Occipital lobe (tissue), 1 donor: ENCODE measurements at regions not wholly inside any gene's neighbourhood (a gene's known extent, or its start where the extent isn't known, plus 50 kb on each side); places are given as distances from the start of the nearest gene placed in this dataset.

Experiments
- DNase-seq: peaks from one replicate; lab custom pipeline; 2025; lab: John Stamatoyannopoulos, UW

- no peak for DNase-seq
Observed at GRCh38 chr3:124398594-124398993, 331.7 kb upstream of the UMPS start.

- no peak for DNase-seq
Observed at GRCh38 chr3:124401843-124402242, 328.4 kb upstream of the UMPS start.

GRCh38 chr3:124402791-124403190 lies 327.5 kb upstream of the UMPS start:
- no peak for DNase-seq

- no peak for DNase-seq
Observed at GRCh38 chr3:124404621-124405020, 325.6 kb upstream of the UMPS start.

- no peak for DNase-seq
Observed at GRCh38 chr3:124407260-124407659, 323.0 kb upstream of the UMPS start.

GRCh38 chr3:124409650-124410275 lies 320.5 kb upstream of the UMPS start:
- no peak for DNase-seq

- no peak for DNase-seq
Observed at GRCh38 chr3:124410471-124410870, 319.8 kb upstream of the UMPS start.

GRCh38 chr3:124411728-124412127 lies 318.5 kb upstream of the UMPS start:
- DNase-seq, result no peak

- no peak for DNase-seq
Observed at GRCh38 chr3:124412644-124413043, 317.6 kb upstream of the UMPS start.

GRCh38 chr3:124413393-124413792 lies 316.9 kb upstream of the UMPS start:
- DNase-seq, result no peak

GRCh38 chr3:124413989-124414598 lies 316.2 kb upstream of the UMPS start:
- no peak for DNase-seq

- DNase-seq, result no peak
Observed at GRCh38 chr3:124415446-124415960, 314.7 kb upstream of the UMPS start.

- no peak for DNase-seq
Observed at GRCh38 chr3:124419303-124419702, 310.9 kb upstream of the UMPS start.

GRCh38 chr3:124420392-124420791 lies 309.9 kb upstream of the UMPS start:
- no peak for DNase-seq

GRCh38 chr3:124422805-124423204 lies 307.4 kb upstream of the UMPS start:
- no peak for DNase-seq

GRCh38 chr3:124424396-124424795 lies 305.9 kb upstream of the UMPS start:
- DNase-seq, result no peak

- DNase-seq, result no peak
Observed at GRCh38 chr3:124425972-124426371, 304.3 kb upstream of the UMPS start.

GRCh38 chr3:124428372-124429128 lies 301.7 kb upstream of the UMPS start:
- no peak for DNase-seq

- DNase-seq, result no peak
Observed at GRCh38 chr3:124429129-124429815, 301.0 kb upstream of the UMPS start.

GRCh38 chr3:124431331-124431994 lies 298.8 kb upstream of the UMPS start:
- no peak for DNase-seq

GRCh38 chr3:124434176-124434575 lies 296.1 kb upstream of the UMPS start:
- DNase-seq, result no peak
